M059J (cell line): ENCODE measurements at regions not wholly inside any gene's neighbourhood (a gene's known extent, or its start where the extent isn't known, plus 50 kb on each side); places are given as distances from the start of the nearest gene placed in this dataset.

Experiments used
- DNase-seq: peaks from one replicate; pipeline ENCODE4 v3.0.0-alpha.2; 2012; ENCODE audit warnings: low read depth

DNA sequence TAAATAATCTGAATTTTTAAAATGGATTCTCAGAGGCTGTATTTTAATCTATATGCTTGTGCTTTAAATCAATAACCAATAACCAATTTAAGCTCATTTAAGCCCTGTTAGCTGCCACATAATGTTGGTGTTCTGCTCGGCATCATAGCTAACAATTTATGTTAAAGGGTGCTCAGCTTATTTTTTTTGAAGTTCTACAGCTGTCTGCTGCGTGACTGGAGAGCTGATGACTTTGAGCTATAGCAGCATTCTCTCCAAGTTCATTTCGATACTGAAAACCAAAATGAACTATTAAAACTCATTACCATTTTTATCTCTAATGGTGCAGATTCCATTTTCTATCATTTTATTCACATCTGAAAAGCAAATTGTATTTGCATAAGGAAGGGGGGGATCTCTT is 357.8 kb downstream of the AJAP1 start:
- no peak for DNase-seq

- DNase-seq, result no peak
Measured at GRCh38 chr1:5010656-5011055, 356.2 kb downstream of the AJAP1 start.

GRCh38 chr1:5010236-5010635 is 355.8 kb downstream of the AJAP1 start:
- DNase-seq, result no peak

DNA sequence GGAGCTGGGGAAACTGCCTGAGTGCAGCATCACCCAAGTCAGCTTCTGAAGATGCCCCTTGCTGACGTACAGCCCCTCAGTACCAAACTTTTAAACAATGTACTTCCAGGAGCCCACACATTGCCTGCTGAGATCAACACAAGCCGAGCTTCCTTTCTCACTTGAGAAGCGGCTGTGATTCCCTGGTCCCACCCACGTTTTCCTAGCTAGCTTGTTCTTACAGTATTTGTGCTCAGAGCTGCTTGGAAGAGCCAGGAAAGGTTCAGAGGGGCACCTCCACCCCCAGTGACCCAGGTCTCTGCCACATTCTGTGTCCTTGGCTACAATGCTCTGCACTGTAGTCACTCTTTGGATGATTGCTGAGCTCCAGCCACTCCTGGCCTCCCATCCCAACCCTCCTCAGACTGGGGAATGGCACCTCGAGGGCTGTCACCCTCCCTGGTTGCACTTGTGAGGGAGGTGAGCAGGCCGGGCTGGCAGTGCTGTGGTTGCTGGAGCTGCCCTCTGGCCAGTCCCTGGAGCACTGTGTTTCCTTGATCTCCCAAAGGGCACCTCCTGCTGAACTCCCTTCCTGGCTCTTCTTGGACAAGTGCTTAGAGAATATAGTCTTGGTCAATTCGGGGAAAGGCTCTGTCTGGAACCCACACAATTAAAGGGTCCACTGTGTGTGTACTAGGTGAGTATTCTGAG is 355.1 kb downstream of the AJAP1 start:
- DNase-seq, result no peak

- DNase-seq, result no peak
Measured at GRCh38 chr1:5005171-5005570, 350.8 kb downstream of the AJAP1 start.

- DNase-seq, result no peak
Measured at GRCh38 chr1:5002676-5003075, 348.3 kb downstream of the AJAP1 start.

DNA sequence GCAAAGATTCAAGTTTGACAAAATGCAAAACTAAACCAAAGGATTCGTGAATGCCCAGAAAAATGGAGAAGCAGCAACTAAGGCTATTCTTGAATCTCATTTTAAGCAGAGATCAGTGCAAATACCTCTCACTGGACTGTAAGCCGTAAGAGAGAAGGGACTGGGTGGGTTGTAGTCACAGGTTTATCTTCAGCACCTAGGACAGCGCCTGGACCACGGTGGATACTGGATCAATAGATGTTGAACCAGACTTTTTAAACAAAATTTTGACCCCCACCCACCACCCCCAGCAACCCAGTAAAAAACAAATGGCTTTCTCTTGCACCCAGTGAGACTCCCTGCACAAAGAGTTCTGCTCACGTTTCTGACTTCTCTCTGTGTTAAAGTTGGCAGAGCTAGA is 347.1 kb downstream of the AJAP1 start:
- DNase-seq, result no peak

GRCh38 chr1:4986306-4986705 is 331.9 kb downstream of the AJAP1 start:
- peak; percentile 40 for DNase-seq

- no peak for DNase-seq
Measured at GRCh38 chr1:4984841-4985240, 330.4 kb downstream of the AJAP1 start.

DNA sequence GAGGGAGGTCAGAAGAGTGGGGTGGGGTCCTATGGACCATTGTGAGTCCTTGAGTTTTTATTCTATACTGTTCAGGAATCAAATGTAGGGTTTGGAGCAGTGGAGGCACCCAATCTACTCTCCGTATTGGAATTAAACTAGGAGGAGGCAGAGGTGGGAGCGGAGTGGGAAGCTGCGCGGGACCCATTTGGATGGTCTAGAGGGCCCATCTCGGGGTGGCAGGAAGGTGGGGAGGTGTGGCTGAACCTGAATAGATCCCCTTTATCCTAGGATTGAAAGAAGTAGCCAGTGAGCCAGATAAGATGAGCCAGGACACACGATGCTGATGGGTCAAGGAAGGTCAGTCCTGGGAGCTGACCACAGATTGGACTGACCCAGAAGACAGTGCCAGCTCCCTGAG is 325.8 kb downstream of the AJAP1 start:
- no peak for DNase-seq

DNA sequence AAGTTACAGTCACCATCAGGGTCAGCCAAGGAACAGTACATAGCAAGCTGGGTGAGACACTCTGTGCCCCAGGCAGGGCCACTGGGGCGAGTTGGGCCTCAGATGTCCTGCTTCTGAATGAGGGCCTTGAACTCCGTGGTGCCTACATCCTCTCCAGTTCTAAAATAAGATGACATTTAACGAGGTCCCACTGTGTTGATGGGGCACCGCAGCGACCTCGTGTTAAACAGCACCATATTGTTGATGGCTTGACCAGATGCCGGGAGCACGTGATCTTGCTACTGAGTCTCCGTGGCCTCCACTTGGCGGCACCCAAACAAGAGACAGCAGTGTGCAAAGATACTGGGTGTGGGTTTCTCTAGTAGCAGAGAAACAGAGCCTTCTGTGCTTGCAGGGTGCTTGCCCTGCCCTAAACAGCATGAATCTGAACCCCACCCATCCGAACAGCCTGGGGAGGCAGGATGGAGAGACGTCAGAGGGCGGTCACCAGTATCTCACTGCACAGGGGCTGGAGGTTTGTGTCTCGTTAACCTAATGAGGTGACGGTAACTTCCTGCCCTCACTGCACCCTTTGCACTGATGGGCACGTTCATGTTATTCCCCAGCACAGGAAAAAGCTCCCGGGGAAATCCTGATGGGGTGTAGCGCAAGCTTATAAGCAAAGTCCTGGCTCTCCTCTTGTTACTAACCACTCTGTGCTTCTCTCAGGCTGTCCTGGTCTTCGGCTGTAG is 324.4 kb downstream of the AJAP1 start:
- DNase-seq, result no peak

- DNase-seq, result no peak
Measured at GRCh38 chr1:4977701-4978100, 323.3 kb downstream of the AJAP1 start.

- DNase-seq, result no peak
Measured at GRCh38 chr1:4976859-4977440, 322.5 kb downstream of the AJAP1 start.

GRCh38 chr1:4975856-4976255 is 321.4 kb downstream of the AJAP1 start:
- DNase-seq, result no peak

DNA sequence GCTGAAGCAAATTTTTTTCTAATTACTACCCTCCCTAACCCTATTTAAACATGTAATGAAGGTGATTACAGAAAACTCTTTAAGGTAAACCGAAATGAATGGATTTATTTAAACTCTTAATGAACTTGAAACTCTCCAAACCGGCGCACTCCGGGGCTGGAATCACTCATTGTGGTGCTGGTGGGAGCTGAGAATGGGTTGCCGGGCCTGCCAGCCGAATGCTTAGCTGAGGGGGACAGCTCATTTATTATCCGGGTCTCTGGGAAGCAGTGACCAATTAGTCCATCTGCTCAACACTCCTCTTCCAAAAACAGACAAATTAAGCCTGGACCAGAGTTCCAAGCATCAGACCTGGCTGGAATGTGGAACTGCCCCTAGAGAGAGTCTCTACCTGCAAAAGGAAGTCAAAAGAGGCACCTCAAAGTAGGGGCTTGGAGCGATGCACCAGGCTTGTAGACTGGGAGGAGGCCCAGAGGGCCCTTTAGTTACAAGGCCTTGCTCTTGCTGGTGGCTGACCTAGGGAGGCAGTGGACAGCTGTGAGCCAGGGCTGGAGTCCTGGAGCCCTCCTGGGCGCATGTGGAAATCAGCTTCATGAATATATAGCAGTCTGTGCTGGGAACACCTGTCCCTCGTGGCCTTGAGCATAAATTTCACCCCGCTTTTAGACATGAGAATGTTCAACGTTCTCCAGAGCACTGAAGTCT is 320.7 kb downstream of the AJAP1 start:
- DNase-seq, result no peak

- DNase-seq, result no peak
Measured at GRCh38 chr1:4973341-4973740, 318.9 kb downstream of the AJAP1 start.

DNA sequence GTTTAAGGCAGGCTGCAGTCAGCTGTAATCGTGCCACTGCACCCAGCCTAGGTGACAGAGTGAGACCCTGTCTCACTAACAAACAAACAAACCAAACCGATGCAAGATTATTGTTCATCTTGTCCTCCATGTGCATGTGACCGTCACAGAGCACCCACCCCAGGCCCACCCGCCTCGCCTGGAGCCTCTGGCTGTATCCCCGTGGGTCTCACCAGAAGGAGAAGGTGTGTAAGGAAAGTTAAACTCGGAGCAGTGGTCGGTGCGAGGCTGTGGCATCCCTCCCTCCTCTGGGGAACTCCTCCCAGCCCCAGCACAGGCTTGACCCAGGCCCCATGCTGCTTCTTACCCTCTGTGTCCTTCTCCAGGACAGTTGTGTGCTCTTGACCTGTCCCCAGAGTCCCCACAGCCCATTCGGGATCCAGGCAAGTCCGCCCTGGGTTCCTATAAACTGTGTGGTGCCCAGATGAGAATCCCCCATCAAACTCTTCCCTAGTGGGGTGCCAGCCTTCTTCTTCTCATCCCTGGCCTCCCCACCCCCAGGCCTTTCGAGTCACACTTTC is 318.4 kb downstream of the AJAP1 start:
- no peak for DNase-seq

DNA sequence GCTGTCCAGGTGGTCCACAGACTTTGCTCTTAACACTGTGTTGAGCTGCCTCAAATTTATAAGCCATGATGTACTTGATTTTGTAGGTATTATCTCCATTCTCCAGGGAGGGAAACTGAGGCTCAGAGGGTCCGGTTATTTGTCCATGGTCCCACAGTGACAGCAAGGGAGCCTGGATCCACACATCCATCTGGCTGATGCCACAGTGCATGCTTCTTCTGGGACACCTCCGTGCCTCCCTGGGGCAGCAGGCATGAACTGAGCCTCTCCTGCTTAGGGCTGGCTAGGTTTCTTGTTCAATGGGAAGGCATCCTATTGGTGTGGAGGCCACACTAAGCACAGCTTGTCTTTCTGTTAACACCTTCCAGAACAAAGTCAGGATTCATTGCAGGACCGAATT is 317.3 kb downstream of the AJAP1 start:
- no peak for DNase-seq

DNA sequence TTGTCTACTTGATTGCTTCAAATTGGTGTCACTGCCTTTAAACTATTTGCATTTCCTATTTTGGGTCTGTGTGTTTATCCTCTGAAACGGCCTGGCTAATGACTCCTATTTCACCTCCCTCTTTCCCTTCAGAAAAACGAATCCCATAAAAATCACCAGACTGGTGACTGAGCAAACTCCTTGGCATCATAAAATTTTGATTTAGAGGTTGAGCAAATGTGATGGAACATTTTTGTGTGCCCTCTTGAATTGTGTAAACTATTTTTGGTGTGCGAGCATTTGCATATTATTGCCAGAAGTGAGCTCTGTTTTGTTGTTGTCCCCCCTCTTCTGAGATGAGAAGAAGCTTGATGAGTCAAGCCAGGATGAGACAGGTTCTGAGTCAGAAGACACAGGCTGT is 316.1 kb downstream of the AJAP1 start:
- DNase-seq, result peak; percentile 17

- DNase-seq, result no peak
Measured at GRCh38 chr1:4969556-4970129, 315.2 kb downstream of the AJAP1 start.

GRCh38 chr1:4965346-4966075 is 311.1 kb downstream of the AJAP1 start:
- DNase-seq, result no peak
